Stomach (tissue), 4 donors: ENCODE measurements at regions not wholly inside any gene's neighbourhood (a gene's known extent, or its start where the extent isn't known, plus 50 kb on each side); places are given as distances from the start of the nearest gene placed in this dataset.

Experiments
- CTCF ChIP-seq, 7 experiments: fragments of 450-650 bp in 4 of 7; fragments of 200-600 bp in 3 of 7; sonication (generic) in 3 of 7; IDR thresholded peaks; one replicate each; pipeline ENCODE4 v1.5.1; 2016 to 2019; ENCODE audit warnings: antibody characterized with exemption in 7 of 7, control low read depth in 2 of 7, mild to moderate bottlenecking in 1 of 7
- EP300 ChIP-seq: sonication (generic); formaldehyde crosslinking; IDR thresholded peaks from one replicate; pipeline ENCODE4 v1.6.1; 2017; ENCODE audit warnings: antibody characterized with exemption

GRCh38 chr20:57040924-57041323 lies 225.5 kb downstream of the BMP7 start:
- TF ChIP-seq EP300, result no peak
- no peak for TF ChIP-seq CTCF (IDR thresholded peaks at IDR 0.05)
